Caki2 (cell line): ENCODE measurements at regions not wholly inside any gene's neighbourhood (a gene's known extent, or its start where the extent isn't known, plus 50 kb on each side); places are given as distances from the start of the nearest gene placed in this dataset.
"Not testable (repeated sequence)": the region's sequence is repeated elsewhere in the genome, so short reads cannot be mapped to it uniquely, and the experiment has no call there.

Experiments
- DNase-seq: peaks from one replicate; pipeline ENCODE4 v3.0.0-alpha.2; 2015; ENCODE audit warnings: low read depth
- in situ Hi-C: cut with HindIII; loops from 2 replicates; pipeline ENCODE4 v1.10.0; 2016; ENCODE audit warnings: low sequenced_read_pairs, low pct_unique_long_range_greater_than_20kb, mixed read lengths

DNA sequence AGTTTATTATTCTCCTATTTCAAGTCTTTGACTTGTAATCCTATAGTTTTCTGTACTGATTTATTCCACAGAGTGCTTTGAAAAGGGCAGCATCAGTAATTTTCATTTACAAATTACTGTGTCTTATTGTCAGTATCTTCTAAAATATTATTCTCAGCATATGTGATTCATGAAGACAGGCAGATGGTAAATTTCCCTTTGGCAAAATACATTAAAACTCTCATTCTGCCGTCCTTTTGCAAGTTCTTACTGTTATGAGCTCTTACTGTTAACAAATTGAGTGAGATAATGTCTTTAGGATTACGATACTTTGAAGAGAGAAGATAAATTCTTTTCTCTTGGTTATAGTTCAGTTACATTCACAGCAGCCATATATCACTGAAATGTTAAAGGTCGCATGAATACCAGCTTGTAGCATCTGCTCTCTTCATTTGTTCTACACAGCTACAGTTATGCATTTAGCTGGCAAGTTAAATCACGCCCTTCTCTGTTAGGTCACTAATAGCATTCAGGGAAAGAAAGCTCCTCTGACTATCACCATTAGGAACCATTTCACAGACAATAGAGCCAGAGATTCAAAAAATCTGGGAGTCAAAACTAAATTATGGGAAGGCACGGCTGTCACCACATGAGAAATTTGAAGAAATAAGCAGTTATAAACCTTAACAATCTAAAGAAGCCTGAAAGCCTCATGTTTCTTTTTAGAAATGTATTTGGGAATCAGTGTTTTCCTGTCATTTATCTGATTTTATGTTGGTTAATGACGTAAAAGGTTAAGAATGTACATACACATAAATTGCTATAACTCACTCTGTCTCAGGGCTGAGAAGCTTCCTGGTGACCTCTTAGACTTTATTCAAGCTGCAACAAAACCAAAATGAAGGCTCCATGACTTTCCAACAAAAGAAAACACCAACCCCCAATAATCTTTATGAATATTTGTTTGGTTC, 109.6 kb upstream of the SP4 start:
- in situ Hi-C loops: no loop called here
- no peak for DNase-seq

DNA sequence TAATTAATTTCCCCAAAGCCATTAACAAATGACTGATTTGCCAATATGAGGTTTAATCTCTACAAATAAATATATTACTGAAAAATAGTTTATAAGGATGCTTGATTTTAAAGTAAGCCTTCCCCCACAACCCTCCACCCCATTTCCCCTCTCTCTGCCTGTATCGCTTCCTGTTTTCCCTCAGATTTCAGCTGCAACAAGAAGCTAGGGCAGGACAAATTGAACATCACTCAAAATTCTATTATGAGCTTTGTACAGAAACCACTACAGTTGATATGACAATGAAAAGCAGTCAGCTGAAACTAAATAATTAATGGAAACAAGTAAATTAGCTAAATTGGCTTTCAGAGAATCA, 109.0 kb upstream of the SP4 start:
- DNase-seq: no peak
- in situ Hi-C loops: no loop called here

DNA sequence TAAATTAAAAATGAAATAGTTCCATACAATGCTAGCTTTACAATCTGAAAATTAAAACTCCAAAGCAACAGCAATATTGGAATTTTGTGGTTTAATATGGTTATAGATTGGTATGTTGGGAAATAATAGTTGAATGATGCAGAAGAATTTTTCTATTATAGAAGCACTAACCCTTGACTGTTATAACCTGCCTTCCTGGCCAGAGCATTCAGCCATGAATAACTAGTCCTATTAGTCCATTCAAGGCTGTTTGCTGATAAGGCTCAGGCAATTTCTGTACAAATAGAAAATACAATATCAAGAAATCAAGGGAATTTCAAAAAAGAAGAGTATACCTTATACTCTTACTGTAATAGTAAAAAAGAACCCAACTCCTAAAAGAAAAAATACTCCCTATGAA, 101.6 kb upstream of the SP4 start:
- in situ Hi-C loops: no loop called here
- DNase-seq: no peak

GRCh38 chr7:21326921-21327320, 101.0 kb upstream of the SP4 start:
- in situ Hi-C loops: no loop called here

GRCh38 chr7:21327422-21328409, 100.2 kb upstream of the SP4 start:
- in situ Hi-C loops: no loop called here
- peak; percentile 16 for DNase-seq

More at GRCh38 chr7:21326921-21327320, 101.0 kb upstream of the SP4 start:
- no peak for DNase-seq

DNA sequence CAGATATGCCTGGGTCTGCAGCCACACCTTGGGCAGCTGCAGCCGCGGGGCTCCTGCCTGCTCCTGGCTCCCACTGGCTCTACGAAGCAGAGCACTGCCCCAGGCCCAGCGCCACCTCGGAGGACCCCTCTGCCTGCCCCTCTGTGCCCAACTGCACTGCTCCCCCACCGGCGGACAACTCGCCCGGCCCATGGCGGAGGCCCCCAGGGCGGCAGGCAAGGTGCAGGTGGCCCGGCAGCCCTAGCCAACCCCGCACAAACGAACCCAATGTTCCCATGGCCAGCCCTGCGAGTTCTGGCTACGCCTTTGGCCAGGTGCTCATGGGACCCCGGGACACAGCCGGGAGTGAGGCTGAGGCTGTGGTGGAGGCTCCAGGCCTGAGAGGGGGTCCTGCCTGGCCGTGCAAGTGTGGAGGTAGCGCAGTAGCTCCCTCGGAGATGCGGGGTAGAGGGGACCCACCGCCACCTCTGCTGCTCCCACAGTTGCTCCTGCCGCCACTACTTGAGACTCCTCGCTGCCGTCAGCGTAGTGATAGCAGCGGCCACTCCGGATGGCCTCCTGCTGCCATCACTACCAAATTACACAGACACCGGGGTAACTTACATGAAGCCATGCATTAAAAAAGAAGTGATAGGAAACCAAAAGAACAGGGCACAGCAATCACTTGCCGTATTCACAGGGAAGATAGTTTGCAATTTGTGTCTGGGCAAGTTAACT, 97.3 kb upstream of the SP4 start:
- DNase-seq: no peak
- in situ Hi-C loops: no loop called here

DNA sequence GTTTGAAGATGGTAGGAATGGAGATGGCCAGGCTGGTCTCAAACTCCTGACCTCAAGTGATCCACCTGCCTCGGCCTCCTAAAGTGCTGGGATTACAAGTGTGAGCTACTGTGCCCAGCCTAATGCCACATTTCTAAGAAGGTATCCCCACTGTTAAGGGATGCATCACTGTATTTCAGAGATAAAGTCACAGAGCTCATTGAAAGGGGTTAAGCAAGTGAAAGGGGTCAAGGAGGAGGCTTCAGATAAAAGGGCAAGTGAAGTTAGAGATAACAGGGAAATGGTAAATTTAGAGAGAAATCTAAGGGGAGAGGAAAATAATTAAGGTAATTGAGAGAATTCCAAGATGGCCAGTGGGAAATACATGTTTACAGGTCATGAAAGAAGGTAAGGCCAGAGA, 93.0 kb upstream of the SP4 start:
- in situ Hi-C loops: no loop called here
- no peak for DNase-seq

DNA sequence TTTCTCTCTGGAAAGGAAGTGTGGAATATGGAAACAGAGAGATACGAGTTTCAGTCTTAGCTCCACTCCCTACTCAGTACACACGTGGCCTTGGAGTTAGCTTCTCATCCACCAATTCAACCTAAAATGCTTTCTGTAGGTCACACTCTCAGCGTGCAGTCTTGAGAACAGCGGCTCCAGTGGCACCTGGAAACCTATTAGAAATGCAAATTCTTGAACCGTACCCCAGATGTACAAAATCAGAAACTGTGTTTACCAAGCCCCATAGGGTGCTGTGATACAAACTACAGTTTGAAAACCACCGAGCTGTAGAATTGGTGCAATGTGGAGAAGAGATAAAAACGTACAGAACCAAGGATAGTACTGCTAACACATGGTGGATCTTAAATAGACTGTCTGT, 91.1 kb upstream of the SP4 start:
- DNase-seq: no peak
- in situ Hi-C loops: no loop called here

DNA sequence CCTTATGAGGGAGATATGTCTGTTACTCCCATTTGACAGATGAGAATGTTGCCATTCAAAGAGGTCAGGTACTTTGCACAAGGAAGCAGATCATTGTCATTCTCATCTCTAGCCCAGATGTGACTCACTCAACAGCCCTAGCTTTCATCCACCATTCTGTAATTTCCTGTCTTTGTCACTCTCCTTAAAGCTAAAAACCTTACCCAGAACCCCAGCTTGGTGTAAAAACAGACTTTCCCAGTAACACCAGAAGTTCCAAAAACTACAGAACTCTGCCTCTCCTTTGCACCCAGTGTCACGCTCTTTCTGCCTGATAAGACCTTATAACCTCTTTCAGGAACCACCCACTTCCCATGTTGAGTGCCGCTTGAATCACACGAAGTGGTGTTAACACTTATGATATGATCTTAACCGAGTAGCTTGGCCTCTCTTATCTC, 89.1 kb upstream of the SP4 start:
- DNase-seq: no peak
- in situ Hi-C loops: no loop called here

- DNase-seq, in situ Hi-C loops: not testable (repeated sequence)
Measured at GRCh38 chr7:21344900-21345299, 83.0 kb upstream of the SP4 start.

DNA sequence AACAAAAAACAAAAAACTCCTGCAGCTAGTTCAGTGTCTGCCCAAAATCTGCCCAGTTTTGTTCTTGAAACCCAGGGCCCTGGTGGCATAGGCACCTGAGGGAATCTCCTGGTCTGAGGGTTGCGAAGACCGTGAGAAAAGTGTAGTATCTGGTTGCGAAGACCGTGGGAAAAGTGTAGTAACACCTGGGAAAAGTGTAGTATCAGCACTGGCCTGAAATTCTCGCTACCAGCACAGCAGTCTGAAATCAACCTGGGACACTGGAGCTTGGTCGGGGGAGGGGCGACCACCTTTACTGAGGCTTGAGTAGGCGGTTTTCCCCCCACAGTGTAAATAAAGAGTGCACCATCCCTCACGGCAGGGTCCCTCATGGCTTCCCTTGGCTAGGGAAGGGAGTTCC, 82.5 kb upstream of the SP4 start:
- no peak for DNase-seq
- in situ Hi-C loops: no loop called here

- no peak for DNase-seq
- in situ Hi-C loops: no loop called here
Measured at GRCh38 chr7:21346297-21346696, 81.6 kb upstream of the SP4 start.

GRCh38 chr7:21352540-21353387, 75.1 kb upstream of the SP4 start:
- DNase-seq: no peak
- in situ Hi-C loops: no loop called here

GRCh38 chr7:21353388-21353780, 74.5 kb upstream of the SP4 start:
- no peak for DNase-seq
- in situ Hi-C loops: no loop called here

- in situ Hi-C loops: no loop called here
- DNase-seq: no peak
Measured at GRCh38 chr7:21354284-21354683, 73.6 kb upstream of the SP4 start.

- no peak for DNase-seq
- in situ Hi-C loops: no loop called here
Measured at GRCh38 chr7:21355406-21355874, 72.4 kb upstream of the SP4 start.

- in situ Hi-C loops: no loop called here
- no peak for DNase-seq
Measured at GRCh38 chr7:21356616-21357015, 71.3 kb upstream of the SP4 start.
